COLO829 (cell line): ENCODE measurements at regions not wholly inside any gene's neighbourhood (a gene's known extent, or its start where the extent isn't known, plus 50 kb on each side); places are given as distances from the start of the nearest gene placed in this dataset.
"Not testable (repeated sequence)": the region's sequence is repeated elsewhere in the genome, so short reads cannot be mapped to it uniquely, and the experiment has no call there.

Experiments used
- DNase-seq: peaks from one replicate; pipeline ENCODE4 v3.0.0; 2012; ENCODE audit warnings: low spot score

DNA sequence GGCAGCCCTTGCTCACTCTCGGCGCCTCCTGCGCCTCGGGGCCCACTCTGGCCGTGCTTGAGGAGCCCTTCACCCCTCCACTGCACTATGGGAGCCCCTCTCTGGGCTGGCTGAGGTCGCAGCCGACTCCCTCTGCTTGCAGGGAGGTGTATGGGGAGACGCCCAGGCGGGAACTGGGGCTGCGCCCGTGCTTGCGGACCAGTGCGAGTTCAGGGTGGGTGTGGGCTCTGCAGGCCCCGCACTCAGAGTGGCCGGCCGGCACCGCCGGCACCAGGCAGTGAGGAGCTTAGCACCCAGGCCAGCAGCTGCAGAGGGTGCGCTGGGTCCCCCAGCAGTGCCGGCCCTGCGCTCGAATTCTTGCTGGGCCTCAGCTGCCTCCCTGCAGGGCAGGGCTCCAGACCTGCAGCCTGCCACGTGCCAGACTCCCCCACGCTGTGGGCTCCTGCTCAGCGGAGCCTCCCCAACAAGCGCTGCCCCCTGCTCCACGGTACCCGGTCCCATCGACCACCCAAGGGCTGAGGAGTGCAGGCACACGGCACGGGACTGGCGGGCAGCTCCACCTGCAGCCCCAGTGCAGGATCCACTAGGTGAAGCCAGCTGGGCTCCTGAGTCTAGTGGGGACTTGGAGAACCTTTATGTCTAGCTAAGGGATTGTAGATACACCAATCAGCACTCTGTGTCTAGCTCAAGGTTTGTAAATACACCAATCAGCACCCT is 54.0 kb upstream of the WWC2 start:
- not testable (repeated sequence) for DNase-seq

DNA sequence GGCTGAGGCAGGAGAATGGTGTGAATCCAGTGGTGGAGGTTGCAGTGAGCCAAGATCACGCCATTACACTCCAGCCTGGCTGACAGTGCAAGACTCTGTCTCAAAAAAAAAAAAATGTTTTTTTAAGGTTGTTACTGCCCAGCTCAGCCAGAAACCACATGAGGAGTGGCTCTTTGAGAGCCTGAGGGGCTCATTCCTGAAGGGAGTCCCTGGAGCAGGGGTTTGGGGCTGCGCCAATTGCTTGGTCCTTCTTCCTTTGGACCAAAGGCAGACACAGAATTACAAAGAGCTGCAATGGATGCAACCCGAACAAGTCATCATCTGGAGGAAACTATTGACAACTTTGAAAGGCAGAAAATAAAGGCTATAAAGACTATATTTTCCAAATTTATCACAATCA is 60.6 kb upstream of the WWC2 start:
- DNase-seq = no peak

DNA sequence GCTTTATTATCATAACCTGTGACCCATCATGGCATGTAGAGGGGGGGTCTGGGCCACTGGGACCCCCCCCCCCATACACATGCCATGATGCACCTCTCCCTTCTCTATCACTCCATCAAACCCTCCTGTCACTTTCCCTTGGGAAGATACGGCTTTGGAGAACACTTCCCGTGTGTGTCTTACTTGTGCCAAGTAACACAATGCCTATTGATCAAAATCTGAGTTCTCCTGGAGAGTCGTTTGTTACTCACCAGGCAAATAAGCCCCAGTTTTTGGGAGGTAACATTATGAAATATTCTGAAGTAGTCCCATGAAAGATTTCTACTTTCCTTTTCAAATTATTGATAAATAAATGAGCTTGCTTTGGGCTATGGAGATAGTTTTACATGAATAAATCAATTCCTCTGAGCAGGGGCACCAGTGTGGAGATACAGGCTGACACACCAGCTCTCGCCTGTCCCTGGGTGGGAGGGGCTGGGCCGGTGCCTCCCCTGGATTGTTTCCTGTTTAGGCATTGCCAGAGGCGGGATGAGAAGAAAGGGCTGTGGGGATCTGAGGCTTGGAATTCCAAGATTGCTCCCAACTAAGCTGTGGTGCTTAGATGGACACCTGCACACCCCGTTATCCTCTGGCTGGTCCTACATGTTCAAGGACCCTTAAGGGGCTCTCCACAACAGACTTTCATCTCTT is 63.2 kb upstream of the WWC2 start:
- DNase-seq = no peak

DNA sequence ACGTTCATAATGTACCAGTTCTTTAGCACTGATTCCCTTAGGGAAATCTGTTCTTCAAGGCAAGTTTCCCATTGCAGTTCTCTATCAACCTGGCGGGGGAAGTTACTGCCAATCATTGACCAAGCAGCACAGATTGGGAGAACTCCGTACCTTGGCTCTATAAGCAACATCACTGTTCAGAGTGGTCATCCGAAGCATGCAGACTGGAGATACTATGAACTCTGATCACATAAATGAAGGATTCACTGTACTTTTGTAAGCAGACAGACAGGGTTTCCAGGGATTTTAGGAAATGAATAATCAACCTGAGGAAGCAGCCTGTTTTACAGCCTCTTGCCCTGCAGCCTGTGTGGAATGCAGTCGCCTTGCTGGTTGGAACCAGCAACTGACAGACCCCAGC is 63.8 kb upstream of the WWC2 start:
- DNase-seq = no peak

DNA sequence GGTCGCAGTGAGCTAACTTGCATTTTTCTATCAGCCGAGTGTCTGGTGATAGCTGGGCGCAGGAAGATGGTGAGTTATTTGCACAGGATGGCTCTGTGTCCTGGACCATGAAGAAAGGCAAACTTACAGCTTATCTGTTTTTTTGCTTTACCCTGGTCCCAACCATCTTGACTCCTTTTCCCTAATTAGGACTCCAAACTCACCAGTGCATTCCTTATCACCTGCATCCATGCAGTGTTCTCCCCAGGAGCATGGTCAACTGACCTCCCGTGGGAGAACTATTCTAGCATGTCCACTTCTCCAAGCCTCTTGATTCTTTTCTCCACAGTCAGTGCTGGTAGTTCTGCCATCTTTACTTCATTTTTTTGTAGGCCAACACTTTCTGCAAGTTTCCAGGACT is 68.2 kb upstream of the WWC2 start:
- no peak for DNase-seq

DNA sequence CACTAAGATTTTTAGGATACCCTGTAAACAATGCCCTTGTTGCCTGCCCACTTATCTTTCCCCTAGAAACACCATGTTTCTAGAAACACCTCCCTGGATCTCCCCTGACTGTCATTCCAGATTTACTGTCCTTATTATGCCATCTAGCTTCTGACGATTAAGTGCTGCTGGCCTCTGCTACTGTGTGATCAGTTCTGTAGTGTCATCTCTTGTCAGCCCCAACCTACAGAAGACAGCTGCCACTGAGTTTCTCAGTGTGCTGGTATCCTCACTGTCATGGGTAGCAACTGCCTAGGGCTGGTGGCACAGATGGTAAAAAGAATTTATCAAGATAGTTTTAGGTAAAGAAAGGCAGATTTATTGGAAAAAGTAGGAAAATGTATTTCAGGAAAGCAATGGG is 68.7 kb upstream of the WWC2 start:
- DNase-seq = no peak

DNA sequence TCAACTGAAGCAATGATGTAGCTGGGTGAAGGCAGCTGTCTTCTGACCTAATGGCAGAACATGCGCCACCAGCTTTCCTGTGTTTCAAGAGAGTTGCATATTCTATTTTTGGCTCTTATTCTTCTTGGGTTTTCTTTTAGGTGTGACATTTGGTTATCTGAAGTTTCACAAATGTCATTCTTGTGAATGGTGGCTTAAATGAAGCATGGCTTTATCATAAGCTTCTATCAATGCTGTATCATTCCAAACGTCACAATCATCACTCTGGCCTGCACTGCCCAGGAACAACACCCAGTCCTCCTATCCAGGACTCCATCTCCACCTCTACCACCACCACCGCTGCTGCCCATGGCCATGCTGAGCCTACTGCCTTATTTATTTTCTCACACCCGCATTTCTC is 69.7 kb upstream of the WWC2 start:
- DNase-seq = no peak

DNA sequence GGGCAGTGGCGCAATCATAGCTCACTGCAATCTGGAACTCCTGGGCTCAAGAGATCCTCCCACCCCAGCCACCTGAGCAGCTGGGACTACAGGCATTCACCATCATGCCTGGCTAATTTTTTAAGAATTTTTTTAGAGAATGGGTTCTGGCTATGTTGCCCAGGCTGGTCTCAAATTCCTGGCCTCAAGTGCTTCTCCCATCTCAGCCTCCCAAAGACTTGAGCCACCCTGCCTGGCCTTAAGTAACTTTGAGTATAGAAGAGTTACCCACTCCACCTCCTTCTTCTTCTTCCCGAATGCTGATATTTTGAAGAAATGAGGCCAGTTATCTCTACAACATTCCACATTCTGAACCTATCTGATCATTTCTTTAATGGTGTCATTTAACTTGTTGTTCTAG is 72.4 kb upstream of the WWC2 start:
- DNase-seq = no peak

DNA sequence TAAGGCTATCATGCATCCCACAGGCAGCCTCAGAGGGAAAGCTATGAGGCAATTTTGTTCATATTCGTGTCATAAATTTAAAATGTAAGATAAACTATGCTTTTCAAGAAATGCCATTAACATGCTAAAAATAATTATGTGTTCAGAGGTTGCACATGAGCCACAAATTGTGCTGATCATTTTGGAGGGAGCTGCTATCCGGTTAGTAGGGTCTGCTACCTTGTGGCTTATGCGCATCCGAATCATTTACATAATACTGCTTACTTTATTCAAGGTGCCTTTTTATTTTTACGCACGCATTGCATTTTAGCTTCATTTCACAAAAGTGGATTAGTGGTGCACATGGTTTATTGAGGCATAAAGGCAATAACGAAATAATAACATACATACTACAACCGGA is 76.4 kb upstream of the WWC2 start:
- DNase-seq = no peak

DNA sequence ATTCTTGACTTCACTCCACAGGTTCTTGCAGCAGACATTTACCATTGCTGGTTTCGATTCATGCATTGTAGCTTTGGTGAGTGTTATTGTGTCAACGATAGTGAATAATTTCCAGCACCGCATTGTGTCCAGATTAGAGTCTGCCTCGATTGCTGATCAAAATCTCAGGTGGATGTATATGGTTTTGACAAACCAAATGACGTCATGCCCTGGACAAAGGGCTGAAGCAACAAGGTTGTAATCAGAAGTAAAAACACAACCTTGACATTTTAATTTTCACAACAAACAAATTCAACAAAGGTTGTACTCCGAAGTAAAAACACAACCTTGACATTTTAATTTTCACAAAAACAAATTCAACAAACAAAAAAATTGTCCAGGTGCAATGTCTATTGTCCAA is 81.1 kb upstream of the WWC2 start:
- DNase-seq = no peak

DNA sequence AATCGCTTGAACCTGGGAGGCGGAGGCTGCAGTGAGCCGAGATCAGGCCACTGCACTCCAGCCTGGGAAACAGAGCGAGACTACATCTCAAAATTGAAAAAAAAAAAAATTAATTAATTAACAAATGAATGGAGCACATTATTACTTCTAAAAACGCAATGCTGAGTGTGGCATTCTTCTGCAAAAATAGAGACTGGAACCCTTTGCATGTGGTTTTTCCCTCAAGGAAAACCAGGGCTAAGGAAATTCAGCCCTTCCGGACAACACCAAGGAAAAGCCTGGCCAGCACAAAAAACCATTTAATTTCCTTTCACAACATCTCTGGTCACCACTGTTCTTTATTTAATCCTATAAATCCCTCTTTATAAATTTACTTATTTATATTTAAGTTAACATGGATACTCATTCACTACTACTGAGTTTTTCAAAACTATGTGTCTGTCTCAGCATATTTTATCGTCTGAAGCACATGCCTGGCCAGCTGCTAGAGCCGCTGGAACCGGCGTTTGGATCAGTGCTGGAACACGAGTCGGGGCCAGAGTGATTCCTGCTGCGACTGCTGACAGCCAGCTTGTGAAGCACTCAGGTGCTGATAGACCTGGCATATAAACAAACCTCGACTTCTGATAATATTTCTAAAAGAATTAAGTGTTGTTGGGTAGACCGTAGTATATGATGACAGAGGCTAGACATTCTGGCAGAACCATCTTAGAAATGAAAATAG is 84.5 kb upstream of the WWC2 start:
- DNase-seq = no peak

DNA sequence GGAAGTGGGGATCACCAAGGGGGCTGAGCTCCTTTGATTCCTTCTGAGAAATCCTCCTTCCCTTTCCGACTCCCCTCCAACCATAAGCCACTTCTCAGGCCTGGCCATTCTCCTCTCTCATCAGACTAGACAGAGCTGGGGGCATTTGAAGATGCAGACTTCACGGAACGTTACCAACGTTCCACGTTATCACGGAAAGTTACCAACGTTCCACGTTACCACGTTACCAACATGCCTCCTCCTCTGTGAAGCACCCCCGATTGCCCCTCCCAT is 85.4 kb upstream of the WWC2 start:
- no peak for DNase-seq

DNA sequence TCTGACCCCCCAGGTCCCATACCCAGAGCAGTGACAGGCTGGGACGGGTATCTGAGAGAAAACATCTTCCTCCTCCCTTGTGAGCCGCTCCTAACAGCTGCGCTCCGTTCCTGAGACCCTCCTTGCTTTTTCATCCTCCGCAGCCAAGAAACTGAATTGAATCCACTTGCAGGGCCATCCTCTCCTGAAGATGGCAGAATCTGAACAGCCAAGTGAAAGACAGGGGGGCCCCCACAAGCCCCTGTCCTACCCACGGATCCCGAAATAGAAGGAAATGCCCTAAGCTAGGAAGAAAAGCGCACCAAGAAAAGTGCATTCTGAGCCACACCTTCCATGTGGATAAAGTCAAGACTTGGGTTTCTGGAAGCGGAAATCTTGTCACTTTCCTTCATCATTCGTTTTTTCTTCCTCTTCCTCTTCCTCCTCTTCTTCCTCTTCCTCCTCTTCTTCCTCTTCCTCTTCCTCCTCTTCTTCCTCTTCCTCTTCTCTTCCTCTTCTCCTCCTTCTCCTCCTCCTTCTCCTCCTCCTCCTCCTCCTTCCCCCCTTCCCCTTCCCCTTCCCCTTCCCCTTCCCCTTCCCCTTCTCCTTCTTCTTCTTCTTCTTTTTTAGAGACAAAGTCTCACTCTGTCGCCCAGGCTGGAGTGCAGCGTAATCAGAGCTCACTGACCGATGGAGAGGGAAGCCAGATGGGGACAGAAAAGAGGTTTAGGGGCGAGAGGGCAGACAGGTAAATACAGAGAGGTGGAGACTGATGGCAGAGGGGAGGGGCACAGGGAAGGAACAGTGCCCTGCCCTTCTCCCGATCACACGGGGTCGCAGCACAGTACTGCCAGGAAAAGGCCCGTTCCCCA is 86.0 kb upstream of the WWC2 start:
- no peak for DNase-seq

DNA sequence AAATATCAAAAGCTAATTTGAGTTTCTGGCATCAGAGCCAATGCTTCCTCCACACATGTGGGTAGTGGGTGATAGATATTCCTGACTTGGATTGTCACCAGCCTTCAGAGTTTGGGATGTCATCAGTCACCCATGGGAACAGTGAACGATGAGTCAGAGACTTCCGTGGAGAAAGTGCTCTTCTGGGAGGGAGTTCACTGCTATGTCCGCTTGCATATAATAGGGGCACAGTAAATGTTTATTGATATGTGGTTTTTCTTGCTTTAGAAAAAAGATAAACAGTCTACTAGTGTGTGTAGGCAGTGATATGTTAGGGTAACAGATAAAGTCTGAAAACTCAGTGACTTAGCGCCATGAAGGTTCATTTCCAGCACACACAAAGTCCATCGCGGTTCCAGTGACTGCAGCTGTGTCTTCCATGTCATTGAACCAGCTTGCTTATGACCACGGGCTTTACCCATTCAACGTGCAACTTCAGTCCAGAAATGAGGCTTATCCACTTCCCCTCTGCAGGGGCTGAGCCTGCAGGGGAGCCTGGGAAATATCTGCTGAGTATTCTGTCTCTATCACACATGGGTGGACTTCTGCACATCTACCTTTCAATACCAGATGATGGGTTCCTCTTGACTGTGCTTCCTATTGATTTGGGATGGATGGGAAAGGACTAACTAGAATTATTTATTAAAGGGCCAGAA is 87.7 kb upstream of the WWC2 start:
- DNase-seq = peak; percentile 32

DNA sequence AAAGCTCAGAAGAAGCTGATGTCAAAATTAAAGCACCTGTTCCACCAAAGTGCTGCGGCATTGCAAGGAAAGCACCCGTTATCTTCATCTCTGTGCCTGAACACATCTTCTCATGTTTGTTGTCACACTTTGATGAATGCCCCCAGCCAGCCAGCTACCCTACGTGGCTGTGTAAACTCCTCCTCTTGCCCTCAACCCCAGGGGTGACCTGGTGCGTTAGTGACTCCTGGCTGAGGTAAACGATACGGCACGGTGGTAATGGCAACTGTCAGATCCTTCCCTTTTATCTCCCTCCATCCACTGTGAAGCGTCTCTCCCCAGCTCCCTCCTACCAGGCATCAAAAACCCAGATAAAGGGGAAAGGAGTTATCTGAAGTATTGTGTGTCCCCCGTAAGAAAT is 90.6 kb upstream of the WWC2 start:
- no peak for DNase-seq

DNA sequence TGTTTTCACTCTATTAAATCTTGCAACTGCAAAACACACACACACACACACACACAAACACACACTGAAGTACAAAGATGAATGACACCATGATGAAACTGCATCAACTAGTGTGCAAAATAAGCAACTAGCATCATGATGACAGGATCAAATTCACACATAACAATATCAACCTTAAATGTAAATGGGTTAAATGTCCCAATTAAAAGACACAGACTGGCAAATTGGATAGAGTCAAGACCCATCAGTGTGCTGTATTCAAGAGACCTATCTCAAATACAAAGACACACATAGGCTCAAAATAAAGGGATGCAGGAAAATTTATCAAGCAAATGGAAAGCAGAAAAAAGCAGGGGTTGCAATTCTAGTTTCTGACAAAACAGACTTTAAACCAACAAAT is 87.2 kb upstream of the DCTD start:
- not testable (repeated sequence) for DNase-seq

DNA sequence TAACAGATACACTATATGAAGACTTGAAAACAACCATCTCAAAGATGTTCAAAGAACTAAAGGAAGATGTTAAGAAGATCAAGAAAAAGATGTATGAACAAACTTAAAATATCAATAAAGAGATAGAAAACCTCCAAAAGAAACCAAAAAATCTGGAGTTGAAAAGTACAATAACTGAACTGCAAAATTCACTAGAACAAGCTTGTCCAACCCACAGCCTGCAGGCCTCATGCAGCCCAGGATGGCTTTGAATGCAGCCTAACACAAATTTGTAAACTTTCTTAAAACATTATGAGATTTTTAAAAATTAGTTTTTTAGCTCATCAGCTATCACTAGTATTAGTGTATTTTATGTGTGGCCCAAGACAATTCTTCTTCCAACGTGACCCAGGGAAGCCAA is 77.0 kb upstream of the DCTD start:
- no peak for DNase-seq

DNA sequence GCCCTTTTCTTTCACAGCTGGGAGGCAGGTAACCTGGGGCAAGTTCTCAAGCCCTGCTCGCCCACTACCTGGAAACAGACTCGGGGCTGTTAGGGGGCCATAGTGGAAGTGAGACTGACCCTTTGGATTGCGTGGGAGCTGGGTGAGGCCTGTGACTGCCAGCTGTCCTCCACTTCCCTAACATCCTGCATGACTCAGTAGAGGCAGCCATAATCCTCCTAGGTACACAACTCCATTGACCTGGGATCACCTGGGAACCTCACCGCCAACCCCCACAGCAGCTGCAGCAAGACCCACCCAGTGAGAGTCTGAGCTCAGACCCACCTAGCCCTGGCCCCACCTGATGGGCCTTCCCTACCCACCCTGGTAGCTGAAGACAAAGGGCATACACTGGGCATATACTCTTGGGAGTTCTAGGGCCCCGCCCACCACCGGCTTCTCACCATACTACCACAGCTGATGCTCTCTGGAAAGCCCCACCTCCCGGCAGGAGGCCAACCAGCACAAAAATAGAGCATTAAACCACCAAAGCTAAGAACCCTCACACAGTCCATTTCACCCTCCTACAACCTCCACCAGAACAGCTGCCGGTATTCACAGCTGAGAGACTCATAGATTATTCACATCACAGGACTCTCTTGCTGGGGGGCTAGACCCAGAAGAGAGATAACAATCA is 61.1 kb upstream of the DCTD start:
- DNase-seq = peak; percentile 8

DNA sequence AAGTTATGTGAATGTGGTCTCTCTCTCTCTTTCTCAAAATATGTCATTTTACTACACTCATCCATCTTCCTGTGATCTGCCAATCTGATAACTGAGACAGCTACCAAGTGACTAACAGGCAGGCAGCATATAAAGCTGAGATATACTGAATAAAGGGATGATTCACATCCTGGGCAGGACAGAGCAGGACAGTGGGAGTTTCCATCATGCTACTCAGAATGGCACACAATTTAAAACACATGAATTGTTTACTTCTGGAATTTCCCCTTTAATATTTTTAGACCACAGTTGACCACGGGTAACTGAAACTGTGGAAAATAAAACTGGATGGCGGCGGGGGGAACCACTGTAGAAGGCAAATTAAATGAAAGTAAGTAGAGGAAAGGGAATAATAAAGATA is 58.6 kb upstream of the DCTD start:
- peak; percentile 91 for DNase-seq

DNA sequence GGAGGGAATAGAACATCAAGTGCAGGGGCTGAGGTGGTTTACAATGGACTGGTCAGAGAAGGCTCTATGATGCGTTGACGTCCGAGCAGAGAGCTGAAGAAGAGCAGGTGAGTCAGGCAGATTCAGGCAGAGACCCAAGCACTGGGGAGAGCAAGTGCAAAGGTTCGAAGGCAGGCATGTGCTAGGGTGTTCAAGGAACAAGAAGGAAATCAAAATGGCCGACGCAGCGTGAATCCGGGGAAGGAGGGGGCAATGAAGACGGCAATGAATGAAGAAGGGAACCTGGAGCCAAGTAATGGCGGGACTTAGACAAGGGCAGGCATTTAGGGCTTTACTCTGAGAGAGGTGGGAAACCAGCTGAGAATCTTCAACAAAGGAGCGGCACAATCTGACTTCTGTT is 56.8 kb upstream of the DCTD start:
- no peak for DNase-seq

DNA sequence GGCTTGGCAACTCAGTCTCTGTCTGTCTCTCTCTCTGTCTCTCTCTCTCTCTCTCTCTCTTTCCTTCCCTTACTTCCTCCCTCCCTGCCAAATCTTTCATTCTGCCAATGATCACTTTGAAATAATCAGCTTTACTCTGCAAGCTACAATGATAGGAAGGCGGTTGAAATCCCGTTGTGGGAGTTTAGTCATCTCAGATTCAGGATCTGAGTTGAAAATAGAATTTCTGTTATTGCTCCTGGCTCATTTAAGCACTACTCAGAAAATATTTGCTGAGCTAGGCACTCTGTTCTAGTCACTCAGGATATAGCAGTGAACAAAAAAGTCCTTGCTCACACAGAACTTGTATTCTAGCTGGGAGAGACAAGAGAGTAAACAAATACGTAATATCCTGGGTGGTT is 56.3 kb upstream of the DCTD start:
- no peak for DNase-seq

DNA sequence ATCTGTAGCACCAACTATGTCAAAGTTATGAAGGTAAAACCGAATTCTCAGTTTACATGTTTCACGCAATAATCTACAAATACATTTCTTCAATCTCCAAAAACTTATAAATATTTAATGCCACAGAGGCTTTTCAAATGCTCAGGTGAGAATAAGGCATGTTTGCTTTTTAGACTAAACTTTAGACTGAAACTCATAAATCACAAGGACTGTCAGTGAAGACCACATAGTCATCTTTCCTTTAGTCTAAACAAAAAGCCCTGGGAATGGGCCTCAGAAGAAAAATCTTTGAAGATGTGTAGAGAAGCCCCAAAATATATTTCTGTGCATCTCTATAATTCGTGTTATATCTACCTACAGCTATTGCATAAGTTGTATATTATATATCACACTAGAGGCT is 54.5 kb upstream of the DCTD start:
- DNase-seq = no peak
